H1 (cell line): ENCODE measurements at regions not wholly inside any gene's neighbourhood (a gene's known extent, or its start where the extent isn't known, plus 50 kb on each side); places are given as distances from the start of the nearest gene placed in this dataset.

Experiments used
- EGR1 ChIP-seq: IDR thresholded peaks from 2 replicates; pipeline ENCODE4 v1.6.1; 2011; ENCODE audit warnings: low read depth, low read length, borderline replicate concordance
- GABPA ChIP-seq: IDR thresholded peaks from 2 replicates; pipeline ENCODE4 v1.6.1; 2011; ENCODE audit warnings: mild to moderate bottlenecking, low read length, moderate library complexity, borderline replicate concordance; ENCODE audit not compliant: insufficient read depth
- KDM1A ChIP-seq: fragments of 200-600, 300-600 bp; sonication (generic); IDR thresholded peaks from 2 replicates; pipeline ENCODE4 v1.7.1; 2016; ENCODE audit warnings: mild to moderate bottlenecking, low read length, borderline replicate concordance
- POLR2A ChIP-seq, 2 experiments: IDR thresholded peaks; 1 replicate in 1 of 2; 2 replicates in 1 of 2; pipeline ENCODE4 v1.6.1; 2011; ENCODE audit warnings: low read depth in 2 of 2, low read length in 2 of 2, mild to moderate bottlenecking in 2 of 2; ENCODE audit errors: control extremely low read depth in 1 of 2
- POLR2AphosphoS5 ChIP-seq: IDR thresholded peaks from 2 replicates; pipeline ENCODE4 v1.6.1; 2011; ENCODE audit warnings: low read depth, low read length
- RAD21 ChIP-seq, 2 experiments: IDR thresholded peaks in 1 of 2; conservative IDR thresholded peaks in 1 of 2; 2 replicates each; pipeline ENCODE4 v1.6.1; 2011; ENCODE audit warnings: low read depth in 2 of 2, low read length in 2 of 2, improper control_type of control experiment in 1 of 2, inconsistent platforms in 1 of 2, mild to moderate bottlenecking in 1 of 2, moderate library complexity in 1 of 2
- SP1 ChIP-seq: IDR thresholded peaks from 2 replicates; pipeline ENCODE4 v1.6.1; 2011; ENCODE audit warnings: low read depth, low read length
- TAF1 ChIP-seq: IDR thresholded peaks from 2 replicates; pipeline ENCODE4 v1.6.1; 2011; ENCODE audit warnings: mild to moderate bottlenecking, low read depth, low read length
- ZNF274 ChIP-seq: IDR thresholded peaks from 2 replicates; pipeline ENCODE4 v1.7.0; 2012; ENCODE audit warnings: low read length, borderline replicate concordance; ENCODE audit errors: extremely low read depth
- TF ChIP-seq, protein P1 (sequence below), 3 experiments: IDR thresholded peaks; 1 replicate in 2 of 3; 2 replicates in 1 of 3; pipeline versions ENCODE4 v1.5.1 to v1.6.1; 2011; ENCODE audit warnings: low read length in 3 of 3, mild to moderate bottlenecking in 3 of 3, inconsistent platforms in 2 of 3, low read depth in 1 of 3, moderate library complexity in 1 of 3; ENCODE audit not compliant: insufficient read depth in 1 of 3; ENCODE audit errors: control extremely low read depth in 1 of 3

DNA sequence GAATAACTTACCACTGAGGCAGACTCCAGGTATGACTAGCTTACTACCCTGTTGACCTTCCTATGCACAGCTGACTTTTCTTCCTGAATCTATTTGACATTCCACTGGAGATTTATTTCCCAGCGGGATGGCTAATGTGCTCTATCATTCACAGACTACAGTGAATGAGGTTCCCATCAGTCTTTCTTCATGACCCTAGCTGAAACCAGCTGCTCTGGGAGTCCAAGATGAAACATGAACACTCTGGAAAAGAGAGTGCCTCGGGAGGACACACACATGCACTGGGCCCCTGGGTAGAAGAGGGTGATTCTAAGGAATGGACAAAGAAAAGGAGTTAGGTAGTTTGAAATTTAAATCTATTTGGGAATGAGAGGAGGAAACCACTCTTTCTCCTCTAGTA lies 82.6 kb upstream of the DST start:
- TF ChIP-seq, protein P1, sequence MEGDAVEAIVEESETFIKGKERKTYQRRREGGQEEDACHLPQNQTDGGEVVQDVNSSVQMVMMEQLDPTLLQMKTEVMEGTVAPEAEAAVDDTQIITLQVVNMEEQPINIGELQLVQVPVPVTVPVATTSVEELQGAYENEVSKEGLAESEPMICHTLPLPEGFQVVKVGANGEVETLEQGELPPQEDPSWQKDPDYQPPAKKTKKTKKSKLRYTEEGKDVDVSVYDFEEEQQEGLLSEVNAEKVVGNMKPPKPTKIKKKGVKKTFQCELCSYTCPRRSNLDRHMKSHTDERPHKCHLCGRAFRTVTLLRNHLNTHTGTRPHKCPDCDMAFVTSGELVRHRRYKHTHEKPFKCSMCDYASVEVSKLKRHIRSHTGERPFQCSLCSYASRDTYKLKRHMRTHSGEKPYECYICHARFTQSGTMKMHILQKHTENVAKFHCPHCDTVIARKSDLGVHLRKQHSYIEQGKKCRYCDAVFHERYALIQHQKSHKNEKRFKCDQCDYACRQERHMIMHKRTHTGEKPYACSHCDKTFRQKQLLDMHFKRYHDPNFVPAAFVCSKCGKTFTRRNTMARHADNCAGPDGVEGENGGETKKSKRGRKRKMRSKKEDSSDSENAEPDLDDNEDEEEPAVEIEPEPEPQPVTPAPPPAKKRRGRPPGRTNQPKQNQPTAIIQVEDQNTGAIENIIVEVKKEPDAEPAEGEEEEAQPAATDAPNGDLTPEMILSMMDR (IDR thresholded peaks at IDR 0.05; ENCODE audit: control extremely low read depth in 1 of 3, insufficient read depth in 1 of 3, low read depth in 1 of 3, low read length in 3 of 3), result no peak
- no peak for TF ChIP-seq RAD21 (IDR thresholded peaks at IDR 0.05 in 1 of 2, conservative IDR thresholded peaks at IDR 0.05 in 1 of 2; ENCODE audit: low read depth in 2 of 2, low read length in 2 of 2)
- no peak for TF ChIP-seq POLR2A (IDR thresholded peaks at IDR 0.05; ENCODE audit: control extremely low read depth in 1 of 2, low read depth in 2 of 2, low read length in 2 of 2)
- TF ChIP-seq EGR1, result no peak
- TF ChIP-seq ZNF274, result no peak
- no peak for TF ChIP-seq TAF1
- no peak for TF ChIP-seq KDM1A
- TF ChIP-seq SP1, result no peak
- no peak for TF ChIP-seq POLR2AphosphoS5
- TF ChIP-seq GABPA, result no peak
